Psoas muscle (tissue), 7 donors: ENCODE measurements at regions not wholly inside any gene's neighbourhood (a gene's known extent, or its start where the extent isn't known, plus 50 kb on each side); places are given as distances from the start of the nearest gene placed in this dataset.

Source experiments
- ATAC-seq, 4 donors: fragments of 200-7000 bp; cut with Tn5 transposase; one replicate each; pipeline ENCODE4 v1.9.1; 2020; ENCODE audit warnings: moderate library complexity in 3 of 4, mild to moderate bottlenecking in 2 of 4
- DNase-seq, 2 donors: peaks; one replicate each; pipeline ENCODE4 v3.0.0-alpha.2; 2020
- H3K27ac ChIP-seq: fragments of 200-600 bp; one replicate; pipeline ENCODE4 v1.8.0; 2022
- H3K27me3 ChIP-seq, 3 donors: fragments of 200-600 bp in 1 of 3; one replicate each; pipeline versions ENCODE4 v1.6.1 to v1.8.0; 2013 to 2022; ENCODE audit warnings: low read length in 2 of 3, mild to moderate bottlenecking in 2 of 3, moderate library complexity in 1 of 3; ENCODE audit not compliant: insufficient read depth in 3 of 3
- H3K36me3 ChIP-seq, 2 donors: fragments of 200-600 bp in 1 of 2; one replicate each; pipeline versions ENCODE4 v1.6.1 to v1.8.0; 2013 to 2022; ENCODE audit warnings: low read depth in 1 of 2, mild to moderate bottlenecking in 1 of 2, moderate library complexity in 1 of 2; ENCODE audit not compliant: insufficient read depth in 1 of 2
- H3K4me1 ChIP-seq: fragments of 200-600 bp; one replicate; pipeline ENCODE4 v1.8.0; 2022
- H3K4me3 ChIP-seq: fragments of 200-600 bp; one replicate; pipeline ENCODE4 v1.8.0; 2022; ENCODE audit warnings: mild to moderate bottlenecking
- H3K9me3 ChIP-seq: fragments of 200-600 bp; one replicate; pipeline ENCODE4 v1.8.0; 2022
- WGBS, 3 donors: extraction: QIAGEN DNeasy Blood & Tissue Kit; methylation state at CpG; one replicate each; pipeline versions ENCODE4 v1.1.6 to v1.1.7; 2013; 5-methylcytosine and 5-hydroxymethylcytosine counted together
- intact Hi-C, 2 donors: fragments of 100-400 bp; cut with DNase I; formaldehyde crosslinking; loops; one replicate each; pipeline versions ENCODE4 v1.11.0 to v1.14.2; 2022
- TF ChIP-seq, protein P1 (sequence below): fragments of 200-600 bp; IDR thresholded peaks from one replicate; pipeline ENCODE4 v1.8.0; 2022; ENCODE audit warnings: antibody characterized with exemption
- donor health status: healthy with polysubstance abuse.
- donor health status: DM: no; HTN: no; CAD: no; lungs with moderate emphysema.
- donor health status: Bipolar disorder and iron deficiency.
- donor health status: healthy.
- donor health status: DM: yes; HTN: yes; CAD: no.
- donor health status: DM: no; HTN: no; CAD: no.
- donor health status: DM: yes; HTN: yes; CAD: no.

DNA sequence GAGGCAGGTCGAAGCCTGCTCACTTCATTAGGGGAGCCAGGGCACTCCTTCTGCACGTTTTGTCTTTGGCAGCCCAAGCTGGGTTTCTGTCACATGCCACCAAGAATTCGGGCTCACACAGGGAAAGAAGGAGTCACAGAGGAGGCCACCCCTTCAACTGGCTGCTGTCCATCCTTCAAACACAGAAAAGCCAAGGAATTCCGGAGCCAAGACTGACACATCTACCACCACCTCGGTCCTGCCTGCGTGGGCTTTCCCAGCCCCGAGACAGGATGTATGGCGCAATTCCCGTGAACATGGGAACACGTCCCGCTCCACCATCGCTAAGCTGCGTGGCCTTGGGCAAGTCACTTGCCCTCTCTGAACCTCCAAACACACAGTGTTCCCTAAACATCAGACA lies 70.4 kb downstream of the NCOR2 start:
- H3K27ac ChIP-seq: peak overlapping the region; percentile 55
- H3K36me3 ChIP-seq: peaks cover 0 to 25% of the 10 kb centered on the region in 2 donors
- WGBS, 3 donors: 46 to 48% (median 48%) methylated on average over 13 of the region's 13 CpGs
- intact Hi-C loops: no loop called here
- peaks cover 66% of the 10 kb centered on the region for H3K4me1 ChIP-seq
- H3K4me3 ChIP-seq: no peak overlapping the region
- no peaks in the 10 kb centered on the region for H3K9me3 ChIP-seq
- DNase-seq (peak; percentile 59 to 67), ATAC-seq (peak in 1 of 4 donors; percentile 11)
- no peaks in the 10 kb centered on the region for H3K27me3 ChIP-seq
- TF ChIP-seq, protein P1, sequence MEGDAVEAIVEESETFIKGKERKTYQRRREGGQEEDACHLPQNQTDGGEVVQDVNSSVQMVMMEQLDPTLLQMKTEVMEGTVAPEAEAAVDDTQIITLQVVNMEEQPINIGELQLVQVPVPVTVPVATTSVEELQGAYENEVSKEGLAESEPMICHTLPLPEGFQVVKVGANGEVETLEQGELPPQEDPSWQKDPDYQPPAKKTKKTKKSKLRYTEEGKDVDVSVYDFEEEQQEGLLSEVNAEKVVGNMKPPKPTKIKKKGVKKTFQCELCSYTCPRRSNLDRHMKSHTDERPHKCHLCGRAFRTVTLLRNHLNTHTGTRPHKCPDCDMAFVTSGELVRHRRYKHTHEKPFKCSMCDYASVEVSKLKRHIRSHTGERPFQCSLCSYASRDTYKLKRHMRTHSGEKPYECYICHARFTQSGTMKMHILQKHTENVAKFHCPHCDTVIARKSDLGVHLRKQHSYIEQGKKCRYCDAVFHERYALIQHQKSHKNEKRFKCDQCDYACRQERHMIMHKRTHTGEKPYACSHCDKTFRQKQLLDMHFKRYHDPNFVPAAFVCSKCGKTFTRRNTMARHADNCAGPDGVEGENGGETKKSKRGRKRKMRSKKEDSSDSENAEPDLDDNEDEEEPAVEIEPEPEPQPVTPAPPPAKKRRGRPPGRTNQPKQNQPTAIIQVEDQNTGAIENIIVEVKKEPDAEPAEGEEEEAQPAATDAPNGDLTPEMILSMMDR: no peak

DNA sequence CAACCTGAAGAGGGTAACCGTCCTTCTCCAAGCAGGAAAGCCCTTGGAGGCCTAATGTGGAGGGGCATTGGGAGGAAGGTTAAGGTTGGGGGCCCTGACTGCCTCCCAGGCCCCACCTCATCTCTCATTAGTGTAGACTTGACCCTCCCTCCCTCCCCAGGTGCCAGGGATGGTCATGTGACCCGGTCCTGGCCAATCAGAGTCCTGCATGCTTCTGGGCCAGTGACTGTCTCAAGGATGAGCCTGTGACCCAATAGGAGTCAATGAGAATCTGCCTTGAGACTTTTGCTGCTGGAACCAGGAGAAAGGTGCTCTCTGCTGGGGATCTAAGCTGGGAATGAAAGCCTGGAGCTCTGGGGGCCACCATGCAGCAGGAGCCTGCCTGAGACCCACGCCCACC lies 70.8 kb downstream of the NCOR2 start:
- no peak overlapping the region for H3K27ac ChIP-seq
- H3K4me3 ChIP-seq: no peak overlapping the region
- 75 to 89% (median 82%) methylated on average over 3 of the region's 3 CpGs for WGBS, 3 donors
- intact Hi-C loops: no loop called here
- TF ChIP-seq, protein P1: no peak
- H3K36me3 ChIP-seq: peaks cover 0 to 30% of the 10 kb centered on the region in 2 donors
- no peaks in the 10 kb centered on the region for H3K27me3 ChIP-seq
- H3K4me1 ChIP-seq: peaks cover 66% of the 10 kb centered on the region
- DNase-seq (peak in 1 of 2 donors; percentile 54), ATAC-seq (peak in 1 of 4 donors; percentile 26)
- no peaks in the 10 kb centered on the region for H3K9me3 ChIP-seq

DNA sequence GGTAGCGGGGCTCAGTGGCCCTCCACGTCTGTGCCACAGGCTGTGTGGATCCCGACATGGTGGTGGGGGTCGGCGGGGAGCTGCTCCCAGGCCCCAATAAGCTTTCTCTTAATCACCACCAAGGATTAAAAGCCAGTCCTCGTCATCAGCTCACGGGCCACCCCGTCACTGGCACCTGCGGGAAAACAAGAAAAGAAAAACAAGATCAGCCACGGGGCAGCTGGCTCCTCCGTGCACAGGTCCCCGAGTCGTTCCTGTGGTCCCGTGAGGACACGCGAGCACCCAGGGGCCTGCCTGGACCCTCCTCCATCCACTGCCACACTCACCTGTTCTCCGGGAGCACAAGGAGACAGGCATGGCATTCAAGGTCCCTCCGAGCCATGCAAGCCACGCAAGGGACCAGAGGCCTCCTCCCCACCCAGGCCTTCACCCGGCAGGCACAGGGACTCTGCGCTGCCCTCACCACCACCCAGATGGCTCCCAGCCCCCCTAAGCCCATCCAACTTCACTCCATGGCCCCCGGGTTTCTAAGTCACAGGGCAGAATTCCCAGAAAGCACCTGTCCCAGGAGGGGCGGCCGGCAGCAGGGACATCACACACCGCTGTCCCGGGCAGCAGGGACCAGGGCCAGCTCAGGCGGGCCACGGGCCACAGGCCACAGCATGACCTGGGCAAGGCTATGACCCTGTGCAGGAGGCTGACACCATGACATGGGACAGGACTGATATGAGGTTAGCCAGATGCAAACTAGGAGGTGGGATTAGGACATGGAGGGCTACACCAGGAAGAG lies 72.0 kb downstream of the NCOR2 start:
- intact Hi-C loops: no loop called here
- Histone ChIP-seq H3K36me3 (peaks cover 0 to 30% of the 10 kb centered on the region in 2 donors), H3K27ac (no peak overlapping the region), H3K4me1 (peaks cover 67% of the 10 kb centered on the region), H3K4me3 (no peak overlapping the region), H3K9me3 (no peaks in the 10 kb centered on the region), H3K27me3 (no peaks in the 10 kb centered on the region)
- DNase-seq (peak in 1 of 2 donors; percentile 48), ATAC-seq (no peak)
- 64 to 71% (median 68%) methylated on average over 28 of the region's 28 CpGs for WGBS, 3 donors
- TF ChIP-seq, protein P1: no peak

GRCh38 chr12:124494751-124495129 lies 72.7 kb downstream of the NCOR2 start:
- no peaks in the 10 kb centered on the region for H3K9me3 ChIP-seq
- H3K4me3 ChIP-seq: no peak overlapping the region
- TF ChIP-seq, protein P1: no peak
- H3K27me3 ChIP-seq: no peaks in the 10 kb centered on the region
- WGBS, 3 donors: 93 to 95% (median 95%) methylated on average over 7 of the region's 7 CpGs
- peaks cover 60% of the 10 kb centered on the region for H3K4me1 ChIP-seq
- H3K36me3 ChIP-seq: peaks cover 0 to 30% of the 10 kb centered on the region in 2 donors
- DNase-seq (no peak), ATAC-seq (no peak)
- intact Hi-C loops: no loop called here
- H3K27ac ChIP-seq: no peak overlapping the region
